GM06990 (cell line): ENCODE measurements at regions not wholly inside any gene's neighbourhood (a gene's known extent, or its start where the extent isn't known, plus 50 kb on each side); places are given as distances from the start of the nearest gene placed in this dataset.

Experiments
- DNase-seq: peaks from one replicate; pipeline ENCODE4 v3.0.0-alpha.2; 2011; ENCODE audit not compliant: insufficient read length; ENCODE audit errors: extremely low read depth
- H3K27me3 ChIP-seq: replicated peaks from 2 replicates; pipeline ENCODE4 v1.6.0; 2011; ENCODE audit warnings: low read length; ENCODE audit not compliant: control insufficient read depth, insufficient read depth
- H3K36me3 ChIP-seq: 2 replicates; pipeline ENCODE4 v1.5.1; 2011; ENCODE audit warnings: low read length; ENCODE audit not compliant: control insufficient read depth, insufficient read depth
- H3K4me3 ChIP-seq: replicated peaks from 2 replicates; pipeline ENCODE4 v1.5.1; 2011; ENCODE audit warnings: low read depth, mild to moderate bottlenecking, control low read depth, low read length
- CTCF ChIP-seq: IDR thresholded peaks from 2 replicates; pipeline ENCODE4 v1.5.1; 2011; ENCODE audit warnings: low read length, control low read depth, mild to moderate bottlenecking, inconsistent platforms; ENCODE audit not compliant: insufficient read depth, poor library complexity, severe bottlenecking

- H3K36me3 ChIP-seq, result no peaks in the 10 kb centered on the region
- DNase-seq, result no peak
- no peaks in the 10 kb centered on the region for H3K27me3 ChIP-seq
- no peak overlapping the region for H3K4me3 ChIP-seq
- TF ChIP-seq CTCF, result no peak
These were observed 204.9 kb downstream of the SIM1 start for GRCh38 chr6:100259865-100260264.

- TF ChIP-seq CTCF, result no peak
- H3K27me3 ChIP-seq, result no peaks in the 10 kb centered on the region
- no peak for DNase-seq
- no peaks in the 10 kb centered on the region for H3K36me3 ChIP-seq
- no peak overlapping the region for H3K4me3 ChIP-seq
These were observed 206.0 kb downstream of the SIM1 start for GRCh38 chr6:100258752-100259151.

GRCh38 chr6:100257793-100258395 lies 206.8 kb downstream of the SIM1 start:
- DNase-seq, result no peak
- peak; percentile 24 for TF ChIP-seq CTCF
- Histone ChIP-seq H3K27me3 (no peaks in the 10 kb centered on the region), H3K36me3 (no peaks in the 10 kb centered on the region), H3K4me3 (no peak overlapping the region)

GRCh38 chr6:100255701-100256100 lies 209.0 kb downstream of the SIM1 start:
- no peaks in the 10 kb centered on the region for H3K27me3 ChIP-seq
- no peaks in the 10 kb centered on the region for H3K36me3 ChIP-seq
- DNase-seq, result no peak
- TF ChIP-seq CTCF, result no peak
- H3K4me3 ChIP-seq, result no peak overlapping the region

- Histone ChIP-seq H3K27me3 (no peaks in the 10 kb centered on the region), H3K4me3 (no peak overlapping the region), H3K36me3 (no peaks in the 10 kb centered on the region)
- DNase-seq, result no peak
- TF ChIP-seq CTCF, result no peak
These were observed 217.6 kb downstream of the SIM1 start for GRCh38 chr6:100247123-100247522.

- no peaks in the 10 kb centered on the region for H3K36me3 ChIP-seq
- no peak overlapping the region for H3K4me3 ChIP-seq
- H3K27me3 ChIP-seq, result no peaks in the 10 kb centered on the region
- DNase-seq, result no peak
- no peak for TF ChIP-seq CTCF
These were observed 218.5 kb downstream of the SIM1 start for GRCh38 chr6:100246206-100246605.
